Endodermal cell (in vitro differentiated cells): ENCODE measurements at regions not wholly inside any gene's neighbourhood (a gene's known extent, or its start where the extent isn't known, plus 50 kb on each side); places are given as distances from the start of the nearest gene placed in this dataset.

Experiments
- DNase-seq: peaks from one replicate; pipeline ENCODE4 v3.0.0-alpha.2; 2017
- H3K27ac ChIP-seq: 2 replicates; pipeline ENCODE4 v1.5.1; 2013; ENCODE audit warnings: mild to moderate bottlenecking, low read depth, low read length, moderate library complexity
- H3K27me3 ChIP-seq: 2 replicates; pipeline ENCODE4 v1.6.1; 2013; ENCODE audit warnings: mild to moderate bottlenecking, low read length, moderate library complexity; ENCODE audit not compliant: insufficient read depth, control insufficient read depth, poor library complexity, severe bottlenecking
- H3K36me3 ChIP-seq: 2 replicates; pipeline ENCODE4 v1.7.0; 2013; ENCODE audit warnings: mild to moderate bottlenecking, low read length, moderate library complexity; ENCODE audit not compliant: control insufficient read depth, insufficient read depth
- H3K4me1 ChIP-seq: one replicate; pipeline ENCODE4 v1.7.0; 2013; ENCODE audit warnings: low read length; ENCODE audit not compliant: control insufficient read depth, insufficient read depth
- H3K4me3 ChIP-seq: 2 replicates; pipeline ENCODE4 v1.5.1; 2013; ENCODE audit warnings: mild to moderate bottlenecking, low read length, moderate library complexity
- H3K9ac ChIP-seq: 2 replicates; pipeline ENCODE4 v1.6.1; 2013; ENCODE audit warnings: mild to moderate bottlenecking, low read length, moderate library complexity; ENCODE audit not compliant: poor library complexity, severe bottlenecking; ENCODE audit errors: extremely low read depth
- H3K9me3 ChIP-seq: 2 replicates; pipeline ENCODE4 v1.6.1; 2013; ENCODE audit warnings: mild to moderate bottlenecking, low read length, moderate library complexity; ENCODE audit not compliant: control insufficient read depth
- H3K27ac Mint-ChIP-seq: 2 replicates; pipeline ENCODE4 v1.8.0; 2020; ENCODE audit warnings: mixed read lengths
- H3K27me3 Mint-ChIP-seq: 2 replicates; pipeline ENCODE4 v1.8.0; 2021; ENCODE audit warnings: mild to moderate bottlenecking, mixed read lengths; ENCODE audit not compliant: insufficient read depth
- H3K36me3 Mint-ChIP-seq: 2 replicates; pipeline ENCODE4 v1.8.0; 2020; ENCODE audit warnings: low read depth, mixed read lengths
- H3K4me1 Mint-ChIP-seq: 2 replicates; pipeline ENCODE4 v1.8.0; 2020; ENCODE audit warnings: mixed read lengths
- H3K4me3 Mint-ChIP-seq: 2 replicates; pipeline ENCODE4 v1.8.0; 2020; ENCODE audit warnings: mild to moderate bottlenecking, moderate library complexity, mixed read lengths
- H3K9me3 Mint-ChIP-seq: 2 replicates; pipeline ENCODE4 v1.8.0; 2020; ENCODE audit warnings: mild to moderate bottlenecking, mixed read lengths
- CTCF ChIP-seq: fragments of 200-600 bp; sonication (generic); conservative IDR thresholded peaks from 2 replicates; pipeline ENCODE4 v1.5.0; 2021; ENCODE audit warnings: antibody characterized with exemption, mild to moderate bottlenecking
- WGBS, 2 experiments: methylation state at CpG; one replicate each; pipeline versions ENCODE4 v1.1.5 to v1.1.7; 2013; ENCODE audit warnings: missing lambda C conversion rate in 2 of 2, mixed read lengths in 1 of 2; ENCODE audit not compliant: insufficient coverage in 1 of 2, insufficient read length in 1 of 2; 5-methylcytosine and 5-hydroxymethylcytosine counted together

- H3K27me3 ChIP-seq, result no peaks in the 10 kb centered on the region
- Mint-ChIP-seq H3K27me3 (no peaks in the 10 kb centered on the region), H3K4me1 (no peaks in the 10 kb centered on the region), H3K27ac (no peak overlapping the region), H3K4me3 (no peak overlapping the region), H3K9me3 (peaks cover 55% of the 10 kb centered on the region), H3K36me3 (peaks cover 6% of the 10 kb centered on the region)
- TF ChIP-seq CTCF, result no peak
- no peak overlapping the region for H3K4me3 ChIP-seq
- no peaks in the 10 kb centered on the region for H3K36me3 ChIP-seq
- no peak for DNase-seq
- H3K9ac ChIP-seq, result no peak overlapping the region
- 82 to 100% methylated on average over 2 to 3 of the region's 3 CpGs for WGBS, 2 experiments
- H3K9me3 ChIP-seq, result peaks cover 30% of the 10 kb centered on the region
- H3K4me1 ChIP-seq, result no peaks in the 10 kb centered on the region
- no peak overlapping the region for H3K27ac ChIP-seq
These were observed 425.7 kb downstream of the GPAT3 start for GRCh38 chr4:83961575-83961974.

GRCh38 chr4:83959160-83959559 is 423.3 kb downstream of the GPAT3 start:
- Histone ChIP-seq H3K9ac (no peak overlapping the region), H3K27ac (no peak overlapping the region), H3K27me3 (no peaks in the 10 kb centered on the region), H3K9me3 (peaks cover 15% of the 10 kb centered on the region), H3K4me1 (no peaks in the 10 kb centered on the region), H3K36me3 (no peaks in the 10 kb centered on the region), H3K4me3 (no peak overlapping the region)
- peaks cover 3% of the 10 kb centered on the region for H3K36me3 Mint-ChIP-seq
- H3K4me3 Mint-ChIP-seq, result no peak overlapping the region
- WGBS, 2 experiments, result 95 to 97% methylated on average over 5 of the region's 5 CpGs
- no peak for DNase-seq
- no peaks in the 10 kb centered on the region for H3K27me3 Mint-ChIP-seq
- H3K9me3 Mint-ChIP-seq, result peaks cover 48% of the 10 kb centered on the region
- TF ChIP-seq CTCF, result no peak
- H3K27ac Mint-ChIP-seq, result no peak overlapping the region
- H3K4me1 Mint-ChIP-seq, result no peaks in the 10 kb centered on the region

GRCh38 chr4:83947830-83948193 is 411.9 kb downstream of the GPAT3 start:
- 50 to 62% methylated on average over 1 to 3 of the region's 3 CpGs for WGBS, 2 experiments
- peaks cover 3% of the 10 kb centered on the region for H3K36me3 Mint-ChIP-seq
- DNase-seq, result no peak

More at GRCh38 chr4:83947830-83948193, 411.9 kb downstream of the GPAT3 start:
- Mint-ChIP-seq H3K9me3 (peaks cover 6% of the 10 kb centered on the region), H3K4me3 (no peak overlapping the region), H3K4me1 (no peaks in the 10 kb centered on the region), H3K27ac (no peak overlapping the region), H3K27me3 (no peaks in the 10 kb centered on the region)
- no peaks in the 10 kb centered on the region for H3K4me1 ChIP-seq
- no peaks in the 10 kb centered on the region for H3K36me3 ChIP-seq
- no peak overlapping the region for H3K4me3 ChIP-seq
- H3K9ac ChIP-seq, result no peak overlapping the region
- H3K27ac ChIP-seq, result no peak overlapping the region
- no peaks in the 10 kb centered on the region for H3K9me3 ChIP-seq
- no peaks in the 10 kb centered on the region for H3K27me3 ChIP-seq
- no peak for TF ChIP-seq CTCF
